CD8-positive, alpha-beta memory T cell (primary cell): ENCODE measurements at regions not wholly inside any gene's neighbourhood (a gene's known extent, or its start where the extent isn't known, plus 50 kb on each side); places are given as distances from the start of the nearest gene placed in this dataset.

Source experiments
- CTCF ChIA-PET: fragments of 350-600 bp; sonication (Branson Sonifier 250); formaldehyde crosslinking; loops from one replicate; lab custom pipeline; 2021; ENCODE audit warnings: antibody characterized with exemption; lab: Charles Lee
- POLR2A ChIA-PET: fragments of 350-600 bp; sonication (Branson Sonifier 250); formaldehyde crosslinking; loops from one replicate; lab custom pipeline; 2021; ENCODE audit warnings: antibody characterized with exemption; lab: Charles Lee
- DNase-seq, 5 donors: peaks; one replicate each; pipeline versions ENCODE4 v3.0.0 to v3.0.0-alpha.2; 2020 to 2022; ENCODE audit warnings: mixed read lengths in 1 of 5
- H3K27ac ChIP-seq: one replicate; pipeline ENCODE4 v1.7.0; 2013; ENCODE audit warnings: low read depth, mild to moderate bottlenecking, low read length, moderate library complexity
- H3K27me3 ChIP-seq: 2 replicates; pipeline ENCODE4 v1.7.0; 2013; ENCODE audit warnings: low read length, mild to moderate bottlenecking; ENCODE audit not compliant: insufficient read depth, poor library complexity, severe bottlenecking
- H3K36me3 ChIP-seq: 2 replicates; pipeline ENCODE4 v1.7.0; 2013; ENCODE audit warnings: mild to moderate bottlenecking, low read length, moderate library complexity; ENCODE audit not compliant: insufficient read depth
- H3K4me1 ChIP-seq: 2 replicates; pipeline ENCODE4 v1.7.0; 2013; ENCODE audit warnings: mild to moderate bottlenecking, low read length, moderate library complexity; ENCODE audit not compliant: insufficient read depth
- H3K4me3 ChIP-seq: 2 replicates; pipeline ENCODE4 v1.7.0; 2013; ENCODE audit warnings: mild to moderate bottlenecking, low read length
- H3K9me3 ChIP-seq: 2 replicates; pipeline ENCODE4 v1.7.0; 2013; ENCODE audit warnings: mild to moderate bottlenecking, low read length
- H3K27ac Mint-ChIP-seq, 8 donors: one replicate each; pipeline ENCODE4 v1.8.0; 2020 to 2021; ENCODE audit warnings: mixed read lengths in 8 of 8, mild to moderate bottlenecking in 6 of 8, inconsistent platforms in 3 of 8, moderate library complexity in 3 of 8
- H3K27me3 Mint-ChIP-seq, 2 donors: one replicate each; pipeline ENCODE4 v1.8.0; 2020 to 2021; ENCODE audit warnings: mixed read lengths in 2 of 2, mild to moderate bottlenecking in 1 of 2, moderate library complexity in 1 of 2
- H3K36me3 Mint-ChIP-seq, 3 donors: one replicate each; pipeline ENCODE4 v1.8.0; 2020 to 2021; ENCODE audit warnings: mixed read lengths in 3 of 3, inconsistent platforms in 1 of 3, mild to moderate bottlenecking in 1 of 3
- H3K4me1 Mint-ChIP-seq, 3 donors: one replicate each; pipeline ENCODE4 v1.8.0; 2020 to 2021; ENCODE audit warnings: mixed read lengths in 3 of 3, inconsistent platforms in 1 of 3, mild to moderate bottlenecking in 1 of 3
- H3K4me3 Mint-ChIP-seq, 7 donors: one replicate each; pipeline ENCODE4 v1.8.0; 2020 to 2021; ENCODE audit warnings: mixed read lengths in 7 of 7, mild to moderate bottlenecking in 6 of 7, moderate library complexity in 4 of 7, inconsistent platforms in 2 of 7
- H3K9me3 Mint-ChIP-seq, 5 donors: one replicate each; pipeline ENCODE4 v1.8.0; 2020 to 2022; ENCODE audit warnings: mixed read lengths in 5 of 5, mild to moderate bottlenecking in 3 of 5, moderate library complexity in 2 of 5, inconsistent platforms in 1 of 5

DNA sequence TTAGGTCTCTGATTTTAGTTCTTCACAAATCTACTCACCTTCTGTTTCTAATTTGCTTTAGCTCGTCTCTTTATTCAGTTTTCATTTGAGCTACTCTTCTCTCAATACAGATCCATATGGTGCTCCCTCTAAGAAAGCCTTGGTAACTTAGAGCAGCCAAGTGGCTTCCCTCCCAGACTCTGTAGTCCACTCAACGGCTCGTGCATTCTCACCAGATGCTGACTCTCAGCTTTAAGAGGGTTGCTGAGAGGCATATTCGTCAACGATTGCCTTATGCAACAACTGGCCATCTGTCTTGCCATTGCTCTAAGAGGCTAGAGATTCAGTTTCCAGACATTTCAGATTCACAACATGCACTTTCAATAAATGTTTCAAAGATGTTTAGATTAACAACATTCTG lies 785.8 kb upstream of the SLC10A2 start:
- CTCF ChIA-PET = no interaction called here
- H3K27me3 Mint-ChIP-seq = no peaks in the 10 kb centered on the region
- no peak overlapping the region for H3K27ac Mint-ChIP-seq
- no peak overlapping the region for H3K4me3 Mint-ChIP-seq
- no peaks in the 10 kb centered on the region for H3K4me1 Mint-ChIP-seq
- no peak overlapping the region for H3K27ac ChIP-seq
- H3K4me3 ChIP-seq = no peak overlapping the region
- no peaks in the 10 kb centered on the region for H3K36me3 ChIP-seq
- DNase-seq = no peak
- H3K4me1 ChIP-seq = no peaks in the 10 kb centered on the region
- H3K9me3 Mint-ChIP-seq = peaks cover 4 to 8% (median 5%) of the 10 kb centered on the region in 5 donors
- H3K27me3 ChIP-seq = no peaks in the 10 kb centered on the region
- H3K9me3 ChIP-seq = no peaks in the 10 kb centered on the region
- POLR2A ChIA-PET = no interaction called here
- no peaks in the 10 kb centered on the region for H3K36me3 Mint-ChIP-seq

DNA sequence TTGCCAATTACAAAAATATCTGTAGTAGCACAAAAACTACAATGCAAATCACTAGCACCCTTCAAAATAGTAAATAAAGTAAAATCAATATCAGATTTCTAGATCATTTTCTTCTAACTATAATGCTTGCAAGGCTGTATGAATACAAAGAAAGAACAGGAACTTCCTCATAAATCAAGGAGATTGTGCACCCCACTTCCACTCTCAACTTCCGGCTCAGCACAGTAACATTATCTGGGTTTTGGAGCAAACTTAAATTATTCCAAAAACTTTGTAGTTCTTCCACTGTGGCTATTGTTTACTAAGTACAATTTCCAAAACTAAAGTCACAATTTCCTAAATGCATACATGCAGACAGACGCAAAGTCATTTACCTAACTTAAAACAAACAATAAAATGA lies 778.3 kb upstream of the SLC10A2 start:
- Histone ChIP-seq H3K27me3 (no peaks in the 10 kb centered on the region), H3K4me3 (no peak overlapping the region), H3K27ac (no peak overlapping the region), H3K36me3 (no peaks in the 10 kb centered on the region), H3K4me1 (no peaks in the 10 kb centered on the region), H3K9me3 (no peaks in the 10 kb centered on the region)
- H3K27ac Mint-ChIP-seq = no peak overlapping the region
- no peaks in the 10 kb centered on the region for H3K4me1 Mint-ChIP-seq
- H3K27me3 Mint-ChIP-seq = peaks cover 0 to 2% of the 10 kb centered on the region in 2 donors
- no peak overlapping the region for H3K4me3 Mint-ChIP-seq
- ChIA-PET POLR2A (no interaction called here), CTCF (no interaction called here)
- peaks cover 4 to 16% (median 4%) of the 10 kb centered on the region in 5 donors for H3K9me3 Mint-ChIP-seq
- DNase-seq = no peak
- H3K36me3 Mint-ChIP-seq = no peaks in the 10 kb centered on the region

DNA sequence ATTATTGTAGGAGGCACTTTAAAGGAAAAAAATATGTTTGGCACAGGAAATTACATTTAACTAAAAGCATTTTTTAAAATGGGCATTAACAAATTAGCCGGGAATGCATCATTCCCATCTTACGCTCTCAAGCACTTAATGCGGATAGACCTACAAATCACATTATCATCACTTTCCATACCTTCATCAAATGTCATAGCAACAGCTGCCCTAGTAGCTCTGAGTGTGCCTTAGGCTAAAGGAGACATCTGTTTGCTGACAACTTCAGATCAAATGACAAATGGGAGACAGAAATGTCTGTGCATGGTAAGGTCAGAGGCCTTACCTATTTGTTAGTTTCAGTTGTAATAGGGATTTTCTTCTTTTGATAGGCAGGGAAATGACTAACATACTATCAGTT lies 773.2 kb upstream of the SLC10A2 start:
- CTCF ChIA-PET = no interaction called here

DNA sequence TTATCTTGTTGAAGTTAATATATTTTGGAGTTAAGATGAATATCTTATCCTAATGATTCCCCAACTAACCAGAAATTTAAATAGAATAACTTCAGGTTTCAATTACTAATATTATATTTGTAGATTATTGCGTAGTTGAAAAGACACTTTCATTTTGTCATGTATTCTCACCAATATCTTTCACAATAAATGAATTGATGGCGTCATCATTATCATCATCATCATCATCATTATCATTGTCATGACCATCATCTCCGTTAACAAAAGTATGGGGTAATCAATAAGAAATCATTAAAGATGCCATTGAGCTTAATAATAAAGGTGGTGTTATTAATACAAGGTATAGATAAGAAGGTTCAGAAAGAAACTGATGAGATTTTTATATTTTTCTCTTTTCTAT lies 768.8 kb upstream of the SLC10A2 start:
- no peaks in the 10 kb centered on the region for H3K9me3 ChIP-seq
- H3K27me3 ChIP-seq = no peaks in the 10 kb centered on the region
- no peak overlapping the region for H3K27ac Mint-ChIP-seq
- no peaks in the 10 kb centered on the region for H3K27me3 Mint-ChIP-seq
- no peak overlapping the region for H3K4me3 Mint-ChIP-seq
- H3K9me3 Mint-ChIP-seq = peaks cover 4 to 22% (median 15%) of the 10 kb centered on the region in 5 donors
- no peak overlapping the region for H3K27ac ChIP-seq
- no peaks in the 10 kb centered on the region for H3K4me1 ChIP-seq
- no peaks in the 10 kb centered on the region for H3K36me3 Mint-ChIP-seq
- DNase-seq = no peak
- CTCF ChIA-PET = no interaction called here
- H3K4me3 ChIP-seq = no peak overlapping the region
- POLR2A ChIA-PET = no interaction called here
- no peaks in the 10 kb centered on the region for H3K4me1 Mint-ChIP-seq
- no peaks in the 10 kb centered on the region for H3K36me3 ChIP-seq

More for the DNA sequence above, 773.2 kb upstream of the SLC10A2 start:
- Histone ChIP-seq H3K4me1 (no peaks in the 10 kb centered on the region), H3K4me3 (no peak overlapping the region), H3K36me3 (no peaks in the 10 kb centered on the region), H3K27me3 (no peaks in the 10 kb centered on the region), H3K9me3 (no peaks in the 10 kb centered on the region), H3K27ac (no peak overlapping the region)
- Mint-ChIP-seq H3K4me3 (no peak overlapping the region), H3K4me1 (no peaks in the 10 kb centered on the region), H3K27me3 (no peaks in the 10 kb centered on the region), H3K9me3 (peaks cover 0 to 18% (median 2%) of the 10 kb centered on the region in 5 donors), H3K27ac (no peak overlapping the region), H3K36me3 (no peaks in the 10 kb centered on the region)
- POLR2A ChIA-PET = no interaction called here
- no peak for DNase-seq

DNA sequence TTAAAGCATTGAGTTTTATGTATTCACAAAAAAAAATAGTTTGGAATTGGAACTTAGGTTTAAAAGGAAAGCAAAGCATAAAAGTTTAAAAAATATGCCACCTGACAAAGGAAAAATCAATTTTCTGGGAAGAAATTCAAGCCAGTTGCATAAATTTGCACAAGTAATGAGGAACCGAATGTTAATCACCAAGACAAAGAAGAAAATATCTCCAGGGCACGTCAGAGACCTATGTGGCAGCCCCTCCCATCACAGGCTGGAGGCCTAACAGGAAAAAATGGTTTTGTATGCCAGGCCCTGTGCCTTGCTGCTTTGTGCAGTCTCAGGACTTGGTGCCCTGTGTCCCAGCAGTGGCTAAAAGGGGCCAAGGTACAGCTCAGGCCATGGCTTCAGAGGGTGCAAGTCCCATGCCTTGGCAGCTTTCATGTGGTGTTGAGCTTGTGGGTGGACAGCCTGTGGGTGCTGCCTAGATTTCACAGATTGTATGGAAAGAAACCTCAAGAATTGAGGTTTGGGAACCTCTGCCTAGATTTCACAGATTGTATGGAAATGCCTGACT lies 767.2 kb upstream of the SLC10A2 start:
- Mint-ChIP-seq H3K27me3 (no peaks in the 10 kb centered on the region), H3K36me3 (no peaks in the 10 kb centered on the region), H3K9me3 (peaks cover 4 to 17% (median 15%) of the 10 kb centered on the region in 5 donors), H3K27ac (no peak overlapping the region), H3K4me1 (no peaks in the 10 kb centered on the region), H3K4me3 (no peak overlapping the region)
- no peaks in the 10 kb centered on the region for H3K36me3 ChIP-seq
- H3K27me3 ChIP-seq = no peaks in the 10 kb centered on the region
- CTCF ChIA-PET = no interaction called here
- no peak overlapping the region for H3K4me3 ChIP-seq
- H3K27ac ChIP-seq = no peak overlapping the region
- POLR2A ChIA-PET = no interaction called here
- no peaks in the 10 kb centered on the region for H3K4me1 ChIP-seq
- DNase-seq = no peak
- no peaks in the 10 kb centered on the region for H3K9me3 ChIP-seq

DNA sequence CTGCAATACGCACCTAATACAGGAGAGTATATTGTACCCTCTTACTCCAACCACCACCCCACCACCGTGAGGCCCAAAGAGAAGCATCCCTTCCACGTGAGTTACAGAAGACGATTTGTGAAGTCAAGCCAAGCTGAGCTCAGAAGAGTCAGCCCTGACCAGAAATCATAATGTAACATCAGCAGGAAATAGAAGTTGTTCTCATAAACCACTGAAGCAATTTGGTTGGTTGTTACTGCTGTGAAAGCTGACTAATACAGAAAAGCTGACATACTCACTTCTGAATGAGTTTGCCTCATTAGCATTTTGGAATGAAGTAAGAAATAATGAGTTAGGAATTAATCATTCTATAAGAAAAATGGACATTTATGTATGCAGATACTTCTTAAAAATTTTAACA lies 749.4 kb upstream of the SLC10A2 start:
- Histone ChIP-seq H3K4me3 (no peak overlapping the region), H3K4me1 (no peaks in the 10 kb centered on the region), H3K36me3 (no peaks in the 10 kb centered on the region), H3K27me3 (no peaks in the 10 kb centered on the region), H3K27ac (no peak overlapping the region), H3K9me3 (peaks cover 2% of the 10 kb centered on the region)
- no peaks in the 10 kb centered on the region for H3K4me1 Mint-ChIP-seq
- ChIA-PET CTCF (no interaction called here), POLR2A (no interaction called here)
- H3K9me3 Mint-ChIP-seq = peaks cover 0 to 11% (median 5%) of the 10 kb centered on the region in 5 donors
- no peak overlapping the region for H3K4me3 Mint-ChIP-seq
- no peaks in the 10 kb centered on the region for H3K36me3 Mint-ChIP-seq
- no peak for DNase-seq
- peaks cover 0 to 2% of the 10 kb centered on the region in 2 donors for H3K27me3 Mint-ChIP-seq
- H3K27ac Mint-ChIP-seq = no peak overlapping the region

DNA sequence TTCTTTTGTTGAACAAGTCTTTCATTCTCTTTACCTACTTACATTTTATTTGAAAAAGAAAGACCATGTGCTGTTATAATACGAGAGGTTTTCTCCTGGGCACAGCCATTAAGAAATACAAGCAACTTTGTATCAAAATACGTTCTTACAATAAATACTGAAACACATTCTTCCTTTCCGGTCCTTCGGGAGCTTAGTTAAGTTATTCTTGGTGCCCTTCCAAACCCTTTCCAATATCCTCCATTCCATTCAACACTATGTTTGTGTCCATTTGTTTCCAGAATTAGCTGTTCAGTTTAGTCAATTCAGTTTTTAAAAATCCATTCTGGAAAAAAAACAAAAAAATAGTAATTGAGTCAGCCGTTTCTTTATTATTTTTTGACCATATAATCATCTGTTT lies 746.8 kb upstream of the SLC10A2 start:
- CTCF ChIA-PET = no interaction called here

DNA sequence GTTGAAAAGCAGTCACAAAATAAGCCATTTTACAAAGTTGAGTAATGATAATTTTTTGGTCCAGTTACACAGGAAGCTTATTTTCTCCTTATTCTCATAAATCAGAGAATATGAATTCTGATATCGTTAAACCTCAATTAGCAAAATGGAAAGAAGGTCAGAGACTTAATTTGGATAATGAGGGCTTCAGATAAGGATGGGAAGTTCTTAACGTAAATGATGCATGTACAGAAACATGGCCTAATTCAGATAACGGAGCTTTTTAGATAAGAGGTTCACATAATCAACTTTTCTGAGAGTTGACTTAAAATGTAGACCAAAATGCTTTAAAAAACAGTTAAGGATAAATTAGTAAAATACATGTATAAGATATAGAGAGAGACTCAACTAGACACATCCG lies 746.3 kb upstream of the SLC10A2 start:
- Histone ChIP-seq H3K27ac (no peak overlapping the region), H3K27me3 (no peaks in the 10 kb centered on the region), H3K36me3 (no peaks in the 10 kb centered on the region), H3K4me1 (no peaks in the 10 kb centered on the region), H3K4me3 (no peak overlapping the region), H3K9me3 (peaks cover 2% of the 10 kb centered on the region)
- peaks cover 0 to 17% (median 5%) of the 10 kb centered on the region in 5 donors for H3K9me3 Mint-ChIP-seq
- POLR2A ChIA-PET = no interaction called here
- no peaks in the 10 kb centered on the region for H3K4me1 Mint-ChIP-seq
- H3K27ac Mint-ChIP-seq = no peak overlapping the region
- no peaks in the 10 kb centered on the region for H3K36me3 Mint-ChIP-seq
- CTCF ChIA-PET = no interaction called here
- no peak for DNase-seq
- peaks cover 0 to 2% of the 10 kb centered on the region in 2 donors for H3K27me3 Mint-ChIP-seq
- H3K4me3 Mint-ChIP-seq = no peak overlapping the region

More for the DNA sequence above, 746.8 kb upstream of the SLC10A2 start:
- Histone ChIP-seq H3K9me3 (peaks cover 2% of the 10 kb centered on the region), H3K36me3 (no peaks in the 10 kb centered on the region), H3K4me3 (no peak overlapping the region), H3K27ac (no peak overlapping the region), H3K27me3 (no peaks in the 10 kb centered on the region), H3K4me1 (no peaks in the 10 kb centered on the region)
- no peak overlapping the region for H3K4me3 Mint-ChIP-seq
- no peak overlapping the region for H3K27ac Mint-ChIP-seq
- H3K27me3 Mint-ChIP-seq = peaks cover 0 to 2% of the 10 kb centered on the region in 2 donors
- POLR2A ChIA-PET = no interaction called here
- peaks cover 0 to 17% (median 3%) of the 10 kb centered on the region in 5 donors for H3K9me3 Mint-ChIP-seq
- H3K4me1 Mint-ChIP-seq = no peaks in the 10 kb centered on the region
- no peaks in the 10 kb centered on the region for H3K36me3 Mint-ChIP-seq
- no peak for DNase-seq
